IMR-90 (cell line): ENCODE measurements at regions not wholly inside any gene's neighbourhood (a gene's known extent, or its start where the extent isn't known, plus 50 kb on each side); places are given as distances from the start of the nearest gene placed in this dataset.

ENCODE experiments used
- ATAC-seq: fragments of 200-7000 bp; cut with Tn5 transposase; 2 replicates; pipeline ENCODE4 v1.9.1; 2020; ENCODE audit warnings: low read depth, mild to moderate bottlenecking, moderate library complexity
- BruUV-seq: library from RNA; stranded (reverse); fragments of 400-500 nt; replicated peaks from 2 replicates; lab custom pipeline; 2021; lab: Mats Ljungman, UMichigan
- CTCF ChIA-PET: fragments of 300-600 bp; formaldehyde crosslinking; extraction: SDS; loops from one replicate; lab custom pipeline; 2021; ENCODE audit warnings: antibody characterized with exemption; lab: Yijun Ruan, JAX
- POLR2A ChIA-PET: fragments of 300-600 bp; sonication (Branson Sonifier 250); formaldehyde crosslinking; loops from one replicate; lab custom pipeline; 2022; ENCODE audit warnings: antibody characterized with exemption; ENCODE audit not compliant: unreplicated experiment; lab: Charles Lee
- DNase-seq: peaks from one replicate; pipeline ENCODE4 v3.0.0; 2013
- H2AFZ ChIP-seq: replicated peaks from 2 replicates; pipeline ENCODE3; 2013; ENCODE audit warnings: low read length, mild to moderate bottlenecking; ENCODE audit not compliant: poor library complexity
- H2AK5ac ChIP-seq: 2 replicates; pipeline ENCODE4 v1.6.1; 2013; ENCODE audit warnings: low read depth, low read length, inconsistent platforms
- H2AK9ac ChIP-seq: replicated peaks from 2 replicates; pipeline ENCODE3; 2013; ENCODE audit warnings: mild to moderate bottlenecking, low read depth, low read length, moderate library complexity; ENCODE audit not compliant: poor library complexity
- H2BK120ac ChIP-seq: 2 replicates; pipeline ENCODE4 v1.6.1; 2013; ENCODE audit warnings: low read depth, low read length, inconsistent platforms
- H2BK15ac ChIP-seq: 3 replicates; pipeline ENCODE4 v1.6.1; 2013; ENCODE audit warnings: low read depth, low read length, inconsistent platforms
- H2BK20ac ChIP-seq: 2 replicates; pipeline ENCODE4 v1.6.1; 2013; ENCODE audit warnings: low read depth, mild to moderate bottlenecking, inconsistent platforms, low read length, moderate library complexity
- H2BK5ac ChIP-seq: 2 replicates; pipeline ENCODE4 v1.6.1; 2013; ENCODE audit warnings: mild to moderate bottlenecking, low read depth, low read length, inconsistent platforms; ENCODE audit not compliant: poor library complexity, severe bottlenecking
- H3K14ac ChIP-seq: replicated peaks from 2 replicates; pipeline ENCODE4 v1.6.1; 2013; ENCODE audit warnings: low read depth, low read length, inconsistent platforms
- H3K18ac ChIP-seq: 2 replicates; pipeline ENCODE4 v1.6.1; 2013; ENCODE audit warnings: low read depth, low read length, control low read depth
- H3K23ac ChIP-seq: 2 replicates; pipeline ENCODE4 v1.6.1; 2013; ENCODE audit warnings: low read depth, low read length, inconsistent platforms
- H3K27ac ChIP-seq: 2 replicates; pipeline ENCODE4 v1.5.1; 2013; ENCODE audit warnings: mild to moderate bottlenecking, control low read depth, low read length; ENCODE audit not compliant: insufficient read depth
- H3K27me3 ChIP-seq: 2 replicates; pipeline ENCODE4 v1.6.1; 2013; ENCODE audit warnings: low read length; ENCODE audit not compliant: control insufficient read depth, insufficient read depth
- H3K36me3 ChIP-seq: 2 replicates; pipeline ENCODE4 v1.6.1; 2013; ENCODE audit warnings: low read length, mixed read lengths; ENCODE audit not compliant: control insufficient read depth, insufficient read depth
- H3K4ac ChIP-seq: 2 replicates; pipeline ENCODE4 v1.6.1; 2013; ENCODE audit warnings: low read depth, low read length, inconsistent platforms
- H3K4me1 ChIP-seq: 2 replicates; pipeline ENCODE4 v1.6.1; 2013; ENCODE audit warnings: low read length, mixed read lengths; ENCODE audit not compliant: control insufficient read depth, insufficient read depth
- H3K4me2 ChIP-seq: 2 replicates; pipeline ENCODE4 v1.6.1; 2013; ENCODE audit warnings: low read depth, mild to moderate bottlenecking, control low read depth, low read length, moderate library complexity
- H3K4me3 ChIP-seq: 2 replicates; pipeline ENCODE4 v1.5.1; 2013; ENCODE audit warnings: low read depth, mild to moderate bottlenecking, control low read depth, low read length, moderate library complexity; ENCODE audit not compliant: insufficient read depth
- H3K56ac ChIP-seq: 2 replicates; pipeline ENCODE4 v1.6.1; 2013; ENCODE audit warnings: low read length, inconsistent platforms; ENCODE audit not compliant: insufficient read depth; ENCODE audit errors: extremely low read depth
- H3K79me1 ChIP-seq, 2 experiments: 2 replicates each; pipeline ENCODE4 v1.6.1; 2013; ENCODE audit warnings: low read length in 2 of 2, inconsistent platforms in 1 of 2, low read depth in 1 of 2
- H3K9ac ChIP-seq: 2 replicates; pipeline ENCODE4 v1.6.1; 2013; ENCODE audit warnings: low read depth, low read length, control low read depth
- H3K9me1 ChIP-seq: 2 replicates; pipeline ENCODE4 v1.6.1; 2013; ENCODE audit warnings: low read length, inconsistent platforms; ENCODE audit not compliant: insufficient read depth
- H3K9me3 ChIP-seq: 2 replicates; pipeline ENCODE4 v1.6.1; 2013; ENCODE audit warnings: low read length; ENCODE audit not compliant: control insufficient read depth, insufficient read depth
- H4K20me1 ChIP-seq: 2 replicates; pipeline ENCODE4 v1.6.1; 2013; ENCODE audit warnings: low read length, inconsistent platforms; ENCODE audit not compliant: insufficient read depth
- H4K5ac ChIP-seq: 2 replicates; pipeline ENCODE4 v1.6.1; 2013; ENCODE audit warnings: mild to moderate bottlenecking, low read depth, low read length, control low read depth
- H4K8ac ChIP-seq, 2 experiments: 2 replicates each; pipeline ENCODE4 v1.6.1; 2013; ENCODE audit warnings: low read depth in 2 of 2, low read length in 2 of 2, control low read depth in 1 of 2, inconsistent platforms in 1 of 2
- H4K91ac ChIP-seq: 2 replicates; pipeline ENCODE4 v1.6.1; 2013; ENCODE audit warnings: low read depth, low read length, inconsistent platforms; ENCODE audit not compliant: insufficient read depth
- MAZ ChIP-seq: IDR thresholded peaks from 2 replicates; pipeline ENCODE4 v1.6.1; 2012; ENCODE audit warnings: low read depth, mild to moderate bottlenecking, low read length, improper control_type of control experiment, moderate library complexity, borderline replicate concordance
- WGBS, 2 experiments: methylation state at CpG; one replicate each; pipeline versions ENCODE4 v1.1.5 to v1.1.7; 2013; ENCODE audit warnings: missing lambda C conversion rate in 2 of 2; ENCODE audit not compliant: insufficient read length in 1 of 2; ENCODE audit errors: extremely low coverage in 2 of 2; 5-methylcytosine and 5-hydroxymethylcytosine counted together
- dilution Hi-C: fragments of 300-500 bp; cut with HindIII; formaldehyde crosslinking; loops from one replicate; pipeline ENCODE4 v1.14.3; 2018; ENCODE audit warnings: low sequenced_read_pairs; ENCODE audit not compliant: unreplicated experiment
- in situ Hi-C: fragments of 300-500 bp; cut with MboI; formaldehyde crosslinking; loops from 3 replicates; pipeline ENCODE4 v1.14.3; 2019; ENCODE audit warnings: low sequenced_read_pairs, inconsistent platforms, mixed read lengths
- intact Hi-C: fragments of 100-400 bp; cut with micrococcal nuclease; formaldehyde crosslinking; loops from 2 replicates; pipeline ENCODE4 v1.10.0; 2022

- Histone ChIP-seq H4K8ac (no peak overlapping the region), H3K18ac (no peak overlapping the region), H3K4ac (no peak overlapping the region), H4K91ac (no peak overlapping the region), H2BK5ac (no peak overlapping the region), H3K36me3 (no peaks in the 10 kb centered on the region), H2BK15ac (no peak overlapping the region), H2AK9ac (no peak overlapping the region), H3K23ac (no peak overlapping the region), H3K4me2 (no peak overlapping the region), H4K20me1 (no peaks in the 10 kb centered on the region), H3K9me1 (no peaks in the 10 kb centered on the region), H2BK120ac (no peak overlapping the region; the same call in 1 of the 2 replicates), H2AFZ (peak overlapping the region; percentile 70), H4K5ac (no peak overlapping the region), H3K9ac (no peak overlapping the region), H3K27ac (no peak overlapping the region; the same call in 1 of the 2 replicates), H3K9me3 (peaks cover 2% of the 10 kb centered on the region; the same call in 1 of the 2 replicates), H3K27me3 (peaks cover 8% of the 10 kb centered on the region), H2BK20ac (no peak overlapping the region), H3K79me1 (no peaks in the 10 kb centered on the region), H3K4me3 (no peak overlapping the region), H3K56ac (no peak overlapping the region), H3K14ac (no peak overlapping the region), H2AK5ac (no peak overlapping the region), H3K4me1 (peaks cover 7% of the 10 kb centered on the region; the same call in 1 of the 2 replicates)
- in situ Hi-C loops (no loop called here), intact Hi-C loops (no loop called here), dilution Hi-C loops (no loop called here)
- DNase-seq, result peak; percentile 38
- WGBS, 2 experiments, result 60% methylated on average over 2 of the region's 20 CpGs; no CpG with 5 or more reads in 1 of the 2 experiments
- POLR2A ChIA-PET, result no interaction called here
- peak; percentile 62 for ATAC-seq
- TF ChIP-seq MAZ, result no peak
- CTCF ChIA-PET, result no interaction called here
- BruUV-seq, result no TSS peak
These were observed 73.0 kb downstream of the RTL6 start for GRCh38 chr22:44424867-44425693.
